Ishikawa (cell line): ENCODE measurements at regions not wholly inside any gene's neighbourhood (a gene's known extent, or its start where the extent isn't known, plus 50 kb on each side); places are given as distances from the start of the nearest gene placed in this dataset.

Experiments used
- EGR1 ChIP-seq: IDR thresholded peaks from 2 replicates; pipeline ENCODE4 v1.6.1; 2012
- EP300 ChIP-seq: IDR thresholded peaks from 2 replicates; pipeline ENCODE4 v1.6.1; 2012; ENCODE audit warnings: borderline replicate concordance
- FOXM1 ChIP-seq: IDR thresholded peaks from 2 replicates; pipeline ENCODE4 v1.6.1; 2012; ENCODE audit warnings: low read depth, borderline replicate concordance
- MAX ChIP-seq: IDR thresholded peaks from 2 replicates; pipeline ENCODE4 v1.6.1; 2012
- RAD21 ChIP-seq: IDR thresholded peaks from 2 replicates; pipeline ENCODE4 v1.6.1; 2012; ENCODE audit warnings: low read depth
- TAF1 ChIP-seq: IDR thresholded peaks from 2 replicates; pipeline ENCODE4 v1.6.1; 2012; ENCODE audit warnings: low read depth, mild to moderate bottlenecking
- TCF12 ChIP-seq: IDR thresholded peaks from 2 replicates; pipeline ENCODE4 v1.6.1; 2012; ENCODE audit warnings: low read depth
- TEAD4 ChIP-seq: IDR thresholded peaks from 2 replicates; pipeline ENCODE4 v1.6.1; 2012
- USF1 ChIP-seq: IDR thresholded peaks from 2 replicates; pipeline ENCODE4 v1.6.1; 2012
- YY1 ChIP-seq: IDR thresholded peaks from 2 replicates; pipeline ENCODE4 v1.6.1; 2012; ENCODE audit warnings: low read depth
- TF ChIP-seq, protein P1 (sequence below): IDR thresholded peaks from 2 replicates; pipeline ENCODE4 v1.6.1; 2012; ENCODE audit warnings: low read depth, mild to moderate bottlenecking

- TF ChIP-seq EP300: no peak
- TF ChIP-seq RAD21: no peak
- TF ChIP-seq TAF1: no peak
- TF ChIP-seq, protein P1, sequence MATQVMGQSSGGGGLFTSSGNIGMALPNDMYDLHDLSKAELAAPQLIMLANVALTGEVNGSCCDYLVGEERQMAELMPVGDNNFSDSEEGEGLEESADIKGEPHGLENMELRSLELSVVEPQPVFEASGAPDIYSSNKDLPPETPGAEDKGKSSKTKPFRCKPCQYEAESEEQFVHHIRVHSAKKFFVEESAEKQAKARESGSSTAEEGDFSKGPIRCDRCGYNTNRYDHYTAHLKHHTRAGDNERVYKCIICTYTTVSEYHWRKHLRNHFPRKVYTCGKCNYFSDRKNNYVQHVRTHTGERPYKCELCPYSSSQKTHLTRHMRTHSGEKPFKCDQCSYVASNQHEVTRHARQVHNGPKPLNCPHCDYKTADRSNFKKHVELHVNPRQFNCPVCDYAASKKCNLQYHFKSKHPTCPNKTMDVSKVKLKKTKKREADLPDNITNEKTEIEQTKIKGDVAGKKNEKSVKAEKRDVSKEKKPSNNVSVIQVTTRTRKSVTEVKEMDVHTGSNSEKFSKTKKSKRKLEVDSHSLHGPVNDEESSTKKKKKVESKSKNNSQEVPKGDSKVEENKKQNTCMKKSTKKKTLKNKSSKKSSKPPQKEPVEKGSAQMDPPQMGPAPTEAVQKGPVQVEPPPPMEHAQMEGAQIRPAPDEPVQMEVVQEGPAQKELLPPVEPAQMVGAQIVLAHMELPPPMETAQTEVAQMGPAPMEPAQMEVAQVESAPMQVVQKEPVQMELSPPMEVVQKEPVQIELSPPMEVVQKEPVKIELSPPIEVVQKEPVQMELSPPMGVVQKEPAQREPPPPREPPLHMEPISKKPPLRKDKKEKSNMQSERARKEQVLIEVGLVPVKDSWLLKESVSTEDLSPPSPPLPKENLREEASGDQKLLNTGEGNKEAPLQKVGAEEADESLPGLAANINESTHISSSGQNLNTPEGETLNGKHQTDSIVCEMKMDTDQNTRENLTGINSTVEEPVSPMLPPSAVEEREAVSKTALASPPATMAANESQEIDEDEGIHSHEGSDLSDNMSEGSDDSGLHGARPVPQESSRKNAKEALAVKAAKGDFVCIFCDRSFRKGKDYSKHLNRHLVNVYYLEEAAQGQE: no peak
- no peak for TF ChIP-seq TEAD4
- TF ChIP-seq MAX: no peak
- TF ChIP-seq TCF12: no peak
- no peak for TF ChIP-seq EGR1
- TF ChIP-seq USF1: no peak
- no peak for TF ChIP-seq YY1
- no peak for TF ChIP-seq FOXM1
These were observed 152.2 kb downstream of the FOXL1 start for GRCh38 chr16:86730597-86730996.
